H9 (cell line): ENCODE measurements at regions not wholly inside any gene's neighbourhood (a gene's known extent, or its start where the extent isn't known, plus 50 kb on each side); places are given as distances from the start of the nearest gene placed in this dataset.

ENCODE experiments used
- DNase-seq: peaks from one replicate; pipeline ENCODE4 v3.0.0-alpha.2; 2017
- H2AFZ ChIP-seq: one replicate; pipeline ENCODE4 v1.6.1; 2013; ENCODE audit warnings: mild to moderate bottlenecking, low read length, control low read depth, moderate library complexity
- H2AK5ac ChIP-seq: 2 replicates; pipeline ENCODE4 v1.6.1; 2013; ENCODE audit warnings: low read length, control low read depth, mixed read lengths; ENCODE audit not compliant: insufficient read length
- H2BK120ac ChIP-seq: one replicate; pipeline ENCODE4 v1.6.1; 2013; ENCODE audit warnings: low read depth, mild to moderate bottlenecking, low read length, control low read depth, inconsistent platforms; ENCODE audit not compliant: poor library complexity, severe bottlenecking
- H2BK12ac ChIP-seq: 2 replicates; pipeline ENCODE4 v1.6.1; 2013; ENCODE audit warnings: low read length, control low read depth, mixed read lengths, low read depth; ENCODE audit not compliant: insufficient read length
- H2BK15ac ChIP-seq: 2 replicates; pipeline ENCODE4 v1.6.1; 2013; ENCODE audit warnings: low read depth, low read length, control low read depth
- H2BK20ac ChIP-seq: one replicate; pipeline ENCODE4 v1.6.1; 2013; ENCODE audit warnings: low read depth, mild to moderate bottlenecking, low read length, control low read depth, inconsistent platforms; ENCODE audit not compliant: poor library complexity, severe bottlenecking
- H2BK5ac ChIP-seq: 2 replicates; pipeline ENCODE4 v1.6.1; 2013; ENCODE audit warnings: low read length, control low read depth, mixed read lengths; ENCODE audit not compliant: insufficient read length
- H3K14ac ChIP-seq: 2 replicates; pipeline ENCODE4 v1.6.1; 2013; ENCODE audit warnings: low read length, control low read depth; ENCODE audit not compliant: insufficient read depth
- H3K18ac ChIP-seq: 2 replicates; pipeline ENCODE4 v1.6.1; 2013; ENCODE audit warnings: low read depth, mild to moderate bottlenecking, mixed read lengths, low read length, control low read depth; ENCODE audit not compliant: insufficient read length
- H3K23ac ChIP-seq: 2 replicates; pipeline ENCODE4 v1.6.1; 2013; ENCODE audit warnings: low read length, control low read depth, mixed read lengths, low read depth; ENCODE audit not compliant: insufficient read length
- H3K23me2 ChIP-seq: 2 replicates; pipeline ENCODE4 v1.6.1; 2013; ENCODE audit warnings: low read depth, mild to moderate bottlenecking, mixed read lengths, low read length, control low read depth; ENCODE audit not compliant: insufficient read length, poor library complexity, severe bottlenecking
- H3K27ac ChIP-seq: 2 replicates; pipeline ENCODE4 v1.5.1; 2013; ENCODE audit warnings: low read length, control low read depth, mixed read lengths, low read depth; ENCODE audit not compliant: insufficient read length
- H3K27me3 ChIP-seq: 2 replicates; pipeline ENCODE4 v1.6.1; 2013; ENCODE audit warnings: low read length, control low read depth, inconsistent platforms; ENCODE audit not compliant: insufficient read depth
- H3K4ac ChIP-seq: 2 replicates; pipeline ENCODE4 v1.6.1; 2013; ENCODE audit warnings: low read depth, mild to moderate bottlenecking, control low read depth, inconsistent platforms, low read length, moderate library complexity
- H3K4me1 ChIP-seq: 2 replicates; pipeline ENCODE4 v1.6.1; 2013; ENCODE audit warnings: low read length, control low read depth, inconsistent platforms; ENCODE audit not compliant: insufficient read depth
- H3K4me2 ChIP-seq: 2 replicates; pipeline ENCODE4 v1.6.1; 2013; ENCODE audit warnings: low read length, control low read depth, mixed read lengths; ENCODE audit not compliant: insufficient read length, insufficient read depth
- H3K56ac ChIP-seq: 2 replicates; pipeline ENCODE4 v1.6.1; 2013; ENCODE audit warnings: low read depth, mild to moderate bottlenecking, mixed read lengths, low read length, control low read depth; ENCODE audit not compliant: insufficient read length
- H3K79me1 ChIP-seq: 2 replicates; pipeline ENCODE4 v1.6.1; 2013; ENCODE audit warnings: low read depth, mild to moderate bottlenecking, moderate library complexity, low read length, control low read depth, inconsistent platforms; ENCODE audit not compliant: insufficient read depth, poor library complexity, severe bottlenecking
- H3K79me2 ChIP-seq: 2 replicates; pipeline ENCODE4 v1.6.1; 2013; ENCODE audit warnings: low read length, control low read depth, inconsistent platforms; ENCODE audit not compliant: insufficient read depth
- H3K9ac ChIP-seq: 2 replicates; pipeline ENCODE4 v1.6.1; 2013; ENCODE audit warnings: low read length, control low read depth, mixed read lengths; ENCODE audit not compliant: insufficient read length; ENCODE audit errors: extremely low read depth
- H3K9me3 ChIP-seq: one replicate; pipeline ENCODE4 v1.6.1; 2013; ENCODE audit warnings: low read depth, low read length, inconsistent platforms; ENCODE audit not compliant: control insufficient read depth
- H3T11ph ChIP-seq: one replicate; pipeline ENCODE4 v1.6.1; 2013; ENCODE audit warnings: mild to moderate bottlenecking, low read length, control low read depth, inconsistent platforms
- H4K20me1 ChIP-seq: one replicate; pipeline ENCODE4 v1.6.1; 2013; ENCODE audit not compliant: control insufficient read depth, insufficient read length, insufficient read depth
- H4K5ac ChIP-seq: 2 replicates; pipeline ENCODE4 v1.6.1; 2013; ENCODE audit warnings: low read depth, mild to moderate bottlenecking, mixed read lengths, low read length, control low read depth; ENCODE audit not compliant: insufficient read length
- H4K8ac ChIP-seq: replicated peaks from 2 replicates; pipeline ENCODE4 v1.6.1; 2013; ENCODE audit warnings: low read length, control low read depth, mixed read lengths, low read depth; ENCODE audit not compliant: insufficient read length
- H4K91ac ChIP-seq: 2 replicates; pipeline ENCODE4 v1.6.1; 2013; ENCODE audit warnings: low read depth, mild to moderate bottlenecking, moderate library complexity, mixed read lengths, low read length, control low read depth; ENCODE audit not compliant: insufficient read length
- H3K27ac Mint-ChIP-seq, 3 experiments: 2 replicates in 2 of 3; 3 replicates in 1 of 3; pipeline ENCODE4 v1.8.0; 2020 to 2021; ENCODE audit warnings: mixed read lengths in 3 of 3, mild to moderate bottlenecking in 1 of 3, moderate library complexity in 1 of 3
- H3K27me3 Mint-ChIP-seq: 2 replicates; pipeline ENCODE4 v1.8.0; 2021; ENCODE audit warnings: low read depth, mild to moderate bottlenecking, moderate library complexity, mixed read lengths
- H3K36me3 Mint-ChIP-seq, 3 experiments: 2 replicates in 2 of 3; 3 replicates in 1 of 3; pipeline ENCODE4 v1.8.0; 2020 to 2021; ENCODE audit warnings: low read depth in 3 of 3, mixed read lengths in 3 of 3; ENCODE audit not compliant: insufficient read depth in 1 of 3
- H3K4me1 Mint-ChIP-seq, 2 experiments: 2 replicates each; pipeline ENCODE4 v1.8.0; 2020; ENCODE audit warnings: mixed read lengths in 2 of 2
- H3K4me3 Mint-ChIP-seq, 2 experiments: 2 replicates in 1 of 2; 3 replicates in 1 of 2; pipeline ENCODE4 v1.8.0; 2020 to 2021; ENCODE audit warnings: mild to moderate bottlenecking in 2 of 2, mixed read lengths in 2 of 2, moderate library complexity in 1 of 2
- H3K9me3 Mint-ChIP-seq, 2 experiments: 2 replicates in 1 of 2; 3 replicates in 1 of 2; pipeline ENCODE4 v1.8.0; 2020; ENCODE audit warnings: mild to moderate bottlenecking in 2 of 2, mixed read lengths in 2 of 2, moderate library complexity in 1 of 2
- CTCF ChIP-seq: fragments of 200-600 bp; sonication (generic); conservative IDR thresholded peaks from 3 replicates; pipeline ENCODE4 v1.8.0; 2021; ENCODE audit warnings: antibody characterized with exemption, mild to moderate bottlenecking
- WGBS: extraction: QIAGEN DNeasy Blood & Tissue Kit; methylation state at CpG from one replicate; pipeline ENCODE4 v1.1.7; 2013; ENCODE audit warnings: missing lambda C conversion rate, low lambda C conversion rate, mixed read lengths; ENCODE audit not compliant: insufficient read length; ENCODE audit errors: extremely low coverage; 5-methylcytosine and 5-hydroxymethylcytosine counted together

- no peak for DNase-seq
- WGBS: no CpG with 5 or more reads among the region's 3 CpGs
- peaks cover 20 to 21% of the 10 kb centered on the region in 2 experiments for H3K4me1 Mint-ChIP-seq
These were observed 173.5 kb upstream of the PELI2 start for GRCh38 chr14:55944757-55945156.

More at GRCh38 chr14:55944757-55945156, 173.5 kb upstream of the PELI2 start:
- Mint-ChIP-seq H3K27ac (no peak overlapping the region), H3K27me3 (peaks cover 3% of the 10 kb centered on the region; the same call in 1 of the 2 replicates), H3K36me3 (peaks cover 0 to under 1% (median under 1%) of the 10 kb centered on the region in 3 experiments; a peak in 1 of 7 replicates), H3K4me3 (no peak overlapping the region), H3K9me3 (peaks cover 2 to 6% of the 10 kb centered on the region in 2 experiments; a peak in 3 of 5 replicates)
- no peak overlapping the region for H3K4ac ChIP-seq
- no peak overlapping the region for H2AFZ ChIP-seq
- H3K14ac ChIP-seq: no peak overlapping the region
- no peak overlapping the region for H2BK20ac ChIP-seq
- no peak overlapping the region for H3K4me2 ChIP-seq
- H2BK5ac ChIP-seq: no peak overlapping the region
- H2BK120ac ChIP-seq: no peak overlapping the region
- H3T11ph ChIP-seq: no peak overlapping the region
- no peak overlapping the region for H4K91ac ChIP-seq
- peak overlapping the region; percentile 58 for H2AK5ac ChIP-seq
- no peaks in the 10 kb centered on the region for H3K79me2 ChIP-seq
- no peaks in the 10 kb centered on the region for H3K79me1 ChIP-seq
- no peak overlapping the region for H4K5ac ChIP-seq
- no peak for TF ChIP-seq CTCF
- H3K9ac ChIP-seq: no peak overlapping the region
- no peaks in the 10 kb centered on the region for H4K20me1 ChIP-seq
- H3K23me2 ChIP-seq: no peaks in the 10 kb centered on the region
- H3K18ac ChIP-seq: no peak overlapping the region
- no peaks in the 10 kb centered on the region for H3K4me1 ChIP-seq
- no peak overlapping the region for H4K8ac ChIP-seq
- H3K23ac ChIP-seq: no peak overlapping the region
- no peak overlapping the region for H3K56ac ChIP-seq
- no peak overlapping the region for H3K27ac ChIP-seq
- no peak overlapping the region for H2BK15ac ChIP-seq
- no peaks in the 10 kb centered on the region for H3K27me3 ChIP-seq
- no peaks in the 10 kb centered on the region for H3K9me3 ChIP-seq
- no peak overlapping the region for H2BK12ac ChIP-seq
